Neural cell (in vitro differentiated cells): ENCODE measurements at regions not wholly inside any gene's neighbourhood (a gene's known extent, or its start where the extent isn't known, plus 50 kb on each side); places are given as distances from the start of the nearest gene placed in this dataset.

ENCODE experiments used
- CTCF ChIP-seq: fragments of 450-650 bp; IDR thresholded peaks from 2 replicates; pipeline ENCODE4 v1.5.1; 2014; ENCODE audit warnings: antibody characterized with exemption, mild to moderate bottlenecking, moderate library complexity; ENCODE audit not compliant: poor library complexity, severe bottlenecking
- REST ChIP-seq: IDR thresholded peaks from 2 replicates; pipeline ENCODE4 v1.6.1; 2012; ENCODE audit warnings: borderline replicate concordance

GRCh38 chr1:101165532-101165931 lies 71.3 kb upstream of the S1PR1 start:
- TF ChIP-seq CTCF (no peak), REST (no peak)
